Activated CD8-positive, alpha-beta memory T cell treated with anti-CD3 and anti-CD28 coated beads, Interleukin-2, amount 10 ng/mL, durations not matched to agents 7 days and 5 days (primary cell): ENCODE measurements at regions not wholly inside any gene's neighbourhood (a gene's known extent, or its start where the extent isn't known, plus 50 kb on each side); places are given as distances from the start of the nearest gene placed in this dataset.

Experiments
- ATAC-seq: fragments of 150-1000 bp; cut with Tn5 transposase; one replicate; pipeline ENCODE4 v1.10.0; 2021; ENCODE audit warnings: moderate library complexity
- CTCF ChIA-PET: fragments of 350-600 bp; sonication (Branson Sonifier 250); formaldehyde crosslinking; loops from one replicate; lab custom pipeline; 2021; ENCODE audit warnings: antibody characterized with exemption; lab: Charles Lee
- DNase-seq: peaks from one replicate; pipeline ENCODE4 v3.0.0-alpha.2; 2020
- H3K27ac Mint-ChIP-seq: one replicate; pipeline ENCODE4 v1.8.0; 2021; ENCODE audit warnings: mild to moderate bottlenecking, mixed read lengths
- H3K27me3 Mint-ChIP-seq: one replicate; pipeline ENCODE4 v1.8.0; 2021; ENCODE audit warnings: mixed read lengths
- H3K36me3 Mint-ChIP-seq: one replicate; pipeline ENCODE4 v1.8.0; 2021; ENCODE audit warnings: mild to moderate bottlenecking, mixed read lengths
- H3K4me1 Mint-ChIP-seq: one replicate; pipeline ENCODE4 v1.8.0; 2021; ENCODE audit warnings: mixed read lengths
- H3K4me3 Mint-ChIP-seq: one replicate; pipeline ENCODE4 v1.8.0; 2021; ENCODE audit warnings: mild to moderate bottlenecking, moderate library complexity, mixed read lengths
- H3K9me3 Mint-ChIP-seq: one replicate; pipeline ENCODE4 v1.8.0; 2022; ENCODE audit warnings: low read depth, mixed read lengths

DNA sequence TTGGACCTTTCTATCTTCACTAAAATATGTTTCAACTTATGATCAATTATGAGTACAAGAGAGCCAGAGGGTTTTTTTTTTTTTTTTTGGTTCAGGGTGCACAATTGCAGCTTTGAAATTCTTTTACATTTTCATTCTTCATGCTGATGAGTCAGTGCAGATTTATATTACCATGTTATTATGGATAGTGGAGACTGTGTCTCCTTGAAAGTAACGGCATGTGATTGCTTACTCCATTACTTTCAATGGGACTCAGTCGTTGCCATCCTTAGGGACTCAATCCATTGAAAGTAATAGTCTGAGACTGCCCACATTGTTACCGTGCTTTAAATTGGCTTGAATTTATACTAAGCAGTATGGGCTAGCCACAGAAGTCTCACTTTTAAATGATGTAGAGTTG, 286.5 kb upstream of the FANCL start:
- Mint-ChIP-seq H3K4me3 (no peak overlapping the region), H3K36me3 (no peaks in the 10 kb centered on the region), H3K27ac (no peak overlapping the region), H3K9me3 (no peaks in the 10 kb centered on the region), H3K4me1 (no peaks in the 10 kb centered on the region), H3K27me3 (peaks cover 2% of the 10 kb centered on the region)
- no peak for DNase-seq
- no peak for ATAC-seq
- CTCF ChIA-PET, result no interaction called here

DNA sequence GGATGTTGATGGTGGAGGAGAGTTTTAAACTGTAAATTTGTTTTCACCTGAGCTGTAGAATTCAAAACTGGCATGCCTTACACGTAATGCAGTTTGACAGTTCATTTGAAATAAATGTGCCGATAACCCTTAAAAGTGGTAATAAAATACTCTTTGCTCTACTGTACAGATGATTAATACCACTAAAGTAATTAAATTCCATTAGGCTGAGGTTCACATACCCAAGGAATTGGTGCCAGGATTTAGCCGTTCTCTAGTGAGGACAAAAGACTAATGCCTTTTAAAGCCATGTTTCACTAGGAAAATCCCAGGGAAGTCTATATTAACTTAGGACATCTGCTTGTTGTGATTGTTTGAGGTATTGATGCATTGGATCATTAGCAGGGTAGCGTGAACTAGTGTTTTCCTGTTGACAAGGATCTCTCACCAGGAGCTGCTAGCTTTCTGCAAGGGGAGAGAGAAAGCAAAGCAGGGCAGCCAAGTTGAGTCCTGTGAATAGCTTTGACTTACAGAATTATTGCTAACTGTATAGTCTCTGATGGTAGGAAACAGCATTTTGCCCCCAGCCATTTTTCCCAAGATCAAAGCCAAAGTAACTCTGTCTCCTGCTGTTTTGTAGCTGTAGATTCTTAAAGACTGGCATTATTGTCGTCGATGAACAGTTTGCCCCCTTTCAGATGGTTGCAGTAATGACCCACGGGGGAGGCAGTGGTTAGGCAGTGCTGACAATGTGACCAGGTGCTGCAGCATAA, 280.9 kb upstream of the FANCL start:
- Mint-ChIP-seq H3K4me1 (no peaks in the 10 kb centered on the region), H3K36me3 (no peaks in the 10 kb centered on the region), H3K4me3 (no peak overlapping the region), H3K9me3 (no peaks in the 10 kb centered on the region), H3K27me3 (peaks cover 24% of the 10 kb centered on the region), H3K27ac (no peak overlapping the region)
- ATAC-seq, result no peak
- CTCF ChIA-PET, result no interaction called here
- no peak for DNase-seq

DNA sequence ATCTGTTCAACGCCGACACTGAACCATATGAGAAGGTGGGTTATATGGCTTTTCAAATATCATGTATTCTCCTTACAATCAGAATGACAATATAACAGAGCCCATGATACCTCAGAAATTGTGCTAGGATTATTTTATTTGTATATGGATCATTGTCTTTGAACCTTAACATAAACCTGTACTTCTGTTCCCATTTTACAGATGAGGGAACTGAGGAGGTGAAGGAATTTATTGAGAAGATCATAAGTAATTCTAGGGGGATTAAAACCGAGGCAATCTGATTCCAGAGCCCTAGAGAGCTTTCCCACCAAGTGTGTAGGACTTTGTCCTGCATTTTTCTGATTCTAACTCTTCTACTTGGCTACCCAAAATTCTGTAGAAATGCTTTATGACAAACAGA, 279.8 kb upstream of the FANCL start:
- CTCF ChIA-PET, result interaction anchor here (0.7 kb wide), 1 partner anchor 77 kb away, joined by 3 read pairs; no protein-coding TSS in a partner anchor
- no peak for DNase-seq

DNA sequence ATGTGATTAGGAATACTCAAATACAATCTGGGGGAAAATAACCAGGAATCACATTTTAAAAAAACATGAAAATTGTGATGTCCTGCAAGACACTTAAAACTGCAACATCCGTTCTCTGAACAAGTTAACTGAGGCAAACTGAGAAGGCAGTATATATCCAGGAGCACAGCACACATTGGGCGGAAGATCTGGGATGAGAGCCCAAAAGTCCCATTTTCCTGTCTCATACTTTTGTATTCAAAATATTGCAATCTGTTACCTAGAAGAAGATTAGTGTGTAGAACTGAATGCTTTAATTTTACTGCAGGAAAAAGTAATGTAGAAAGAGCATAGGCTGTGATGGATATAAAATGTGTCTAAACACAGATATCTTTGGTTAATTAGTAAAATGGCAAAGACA, 276.8 kb upstream of the FANCL start:
- ATAC-seq (no peak), DNase-seq (no peak)
- no peak overlapping the region for H3K27ac Mint-ChIP-seq
- H3K27me3 Mint-ChIP-seq, result peaks cover 22% of the 10 kb centered on the region
- no peaks in the 10 kb centered on the region for H3K4me1 Mint-ChIP-seq
- no peaks in the 10 kb centered on the region for H3K9me3 Mint-ChIP-seq
- H3K4me3 Mint-ChIP-seq, result no peak overlapping the region
- no peaks in the 10 kb centered on the region for H3K36me3 Mint-ChIP-seq
- CTCF ChIA-PET, result no interaction called here

More for the DNA sequence above, 279.8 kb upstream of the FANCL start:
- Mint-ChIP-seq H3K27ac (no peak overlapping the region), H3K9me3 (no peaks in the 10 kb centered on the region), H3K36me3 (no peaks in the 10 kb centered on the region), H3K4me1 (no peaks in the 10 kb centered on the region), H3K27me3 (peaks cover 22% of the 10 kb centered on the region), H3K4me3 (no peak overlapping the region)
- no peak for ATAC-seq

DNA sequence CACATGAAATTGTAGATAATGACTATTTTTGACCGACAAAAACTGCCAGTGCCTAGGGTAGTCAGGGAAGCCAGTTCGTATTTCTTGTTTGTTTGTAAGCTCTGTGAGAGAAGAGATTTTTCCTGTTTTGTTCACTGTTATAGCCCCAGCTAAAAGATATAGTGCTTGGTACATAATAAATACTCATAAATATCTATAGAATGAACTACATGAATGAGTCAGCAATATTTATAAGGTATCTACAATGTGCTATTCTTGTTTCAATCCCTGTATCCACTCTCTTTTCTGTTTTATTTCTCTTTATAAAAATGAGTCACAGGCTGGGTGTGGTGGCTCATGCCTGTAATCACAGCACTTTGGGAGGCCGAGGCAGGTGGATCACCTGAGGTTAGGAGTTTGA, 275.6 kb upstream of the FANCL start:
- no peak for DNase-seq
- Mint-ChIP-seq H3K27me3 (peaks cover 18% of the 10 kb centered on the region), H3K27ac (no peak overlapping the region), H3K4me3 (no peak overlapping the region), H3K9me3 (no peaks in the 10 kb centered on the region), H3K4me1 (no peaks in the 10 kb centered on the region), H3K36me3 (no peaks in the 10 kb centered on the region)
- CTCF ChIA-PET, result no interaction called here
- ATAC-seq, result no peak

DNA sequence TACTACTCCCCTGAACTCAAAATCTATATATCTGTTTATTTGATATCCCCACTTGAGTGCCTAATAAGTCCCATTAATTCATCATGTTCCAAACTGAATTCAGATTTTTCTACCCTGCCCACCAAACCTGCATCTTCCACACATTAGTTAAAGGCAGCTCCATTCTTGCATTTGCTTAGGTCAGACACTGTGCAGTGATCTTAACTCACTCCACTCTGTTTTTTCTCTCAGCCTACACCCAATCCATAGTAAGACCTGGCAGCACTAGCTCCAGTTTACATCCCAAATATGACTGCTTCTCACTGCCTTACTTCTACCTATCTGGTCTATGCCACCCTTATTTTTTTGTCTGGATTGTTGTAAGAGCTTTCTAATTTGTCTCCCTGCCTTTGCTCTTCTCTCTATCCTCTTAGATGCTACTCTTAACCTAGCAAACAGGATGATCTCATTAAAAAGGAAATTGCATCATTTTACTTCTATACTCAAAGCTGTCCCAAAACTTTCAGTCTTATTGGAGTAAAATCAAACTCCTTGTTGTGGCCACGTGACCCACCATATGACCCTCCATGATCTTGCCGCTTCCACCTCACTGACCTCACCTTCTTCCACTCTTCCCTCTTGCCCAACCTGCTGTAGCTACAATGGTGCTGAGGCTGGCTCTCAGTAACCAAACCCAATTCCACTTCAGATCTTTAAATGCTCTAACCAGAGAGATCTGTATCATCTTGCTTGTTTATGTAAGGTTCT, 274.9 kb upstream of the FANCL start:
- DNase-seq (no peak), ATAC-seq (peak; percentile 47)
- Mint-ChIP-seq H3K27ac (no peak overlapping the region), H3K4me3 (no peak overlapping the region), H3K36me3 (no peaks in the 10 kb centered on the region), H3K27me3 (peaks cover 15% of the 10 kb centered on the region), H3K9me3 (no peaks in the 10 kb centered on the region), H3K4me1 (no peaks in the 10 kb centered on the region)
- CTCF ChIA-PET, result no interaction called here

DNA sequence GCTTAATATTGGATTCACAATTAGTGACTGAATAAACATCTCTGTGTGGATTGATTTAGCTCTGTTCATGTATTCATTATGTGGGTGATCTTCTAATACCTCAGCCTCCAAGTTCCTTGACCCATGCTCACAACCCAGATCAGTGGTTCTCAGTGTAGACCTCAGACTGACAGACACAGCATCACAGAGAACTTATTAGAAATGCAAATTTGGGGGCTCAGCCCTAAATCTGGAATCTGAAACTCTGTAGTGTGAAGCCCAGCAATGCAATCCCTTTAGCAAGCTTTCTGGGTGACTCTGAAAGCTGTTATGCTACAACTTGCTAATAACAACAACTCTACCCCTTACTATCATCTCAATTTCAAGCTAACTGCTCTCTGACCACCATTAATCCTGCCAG, 273.1 kb upstream of the FANCL start:
- H3K27me3 Mint-ChIP-seq, result peaks cover 12% of the 10 kb centered on the region

DNA sequence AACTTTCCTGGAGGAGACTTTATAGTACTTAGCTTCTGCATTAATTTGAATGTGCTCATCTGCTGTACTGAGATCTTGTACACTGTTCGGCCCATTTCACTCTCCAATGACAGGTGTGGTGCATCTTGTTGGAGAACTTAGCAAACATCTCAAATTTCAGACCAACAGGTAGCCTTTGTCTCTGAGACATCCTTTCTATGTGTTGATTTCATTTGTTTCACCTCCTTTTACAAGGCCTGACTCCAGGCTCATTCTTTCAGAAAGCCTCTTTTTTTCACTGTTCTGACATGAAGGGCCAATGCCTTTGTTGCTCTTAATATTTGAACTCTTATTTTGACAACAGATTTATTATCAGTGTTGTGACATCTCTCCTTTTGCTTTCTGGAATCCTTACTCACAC, 271.8 kb upstream of the FANCL start:
- no peaks in the 10 kb centered on the region for H3K4me1 Mint-ChIP-seq
- no peaks in the 10 kb centered on the region for H3K9me3 Mint-ChIP-seq
- no peak overlapping the region for H3K27ac Mint-ChIP-seq
- ATAC-seq (no peak), DNase-seq (no peak)
- H3K36me3 Mint-ChIP-seq, result no peaks in the 10 kb centered on the region
- CTCF ChIA-PET, result no interaction called here
- peaks cover 7% of the 10 kb centered on the region for H3K27me3 Mint-ChIP-seq
- no peak overlapping the region for H3K4me3 Mint-ChIP-seq

More for the DNA sequence above, 273.1 kb upstream of the FANCL start:
- no peaks in the 10 kb centered on the region for H3K36me3 Mint-ChIP-seq
- ATAC-seq (no peak), DNase-seq (no peak)
- no peaks in the 10 kb centered on the region for H3K4me1 Mint-ChIP-seq
- no peaks in the 10 kb centered on the region for H3K9me3 Mint-ChIP-seq
- H3K27ac Mint-ChIP-seq, result no peak overlapping the region
- no peak overlapping the region for H3K4me3 Mint-ChIP-seq
- CTCF ChIA-PET, result interaction anchor here (1.2 kb wide), 1 partner anchor 18 kb away, joined by 3 read pairs; no protein-coding TSS in a partner anchor

DNA sequence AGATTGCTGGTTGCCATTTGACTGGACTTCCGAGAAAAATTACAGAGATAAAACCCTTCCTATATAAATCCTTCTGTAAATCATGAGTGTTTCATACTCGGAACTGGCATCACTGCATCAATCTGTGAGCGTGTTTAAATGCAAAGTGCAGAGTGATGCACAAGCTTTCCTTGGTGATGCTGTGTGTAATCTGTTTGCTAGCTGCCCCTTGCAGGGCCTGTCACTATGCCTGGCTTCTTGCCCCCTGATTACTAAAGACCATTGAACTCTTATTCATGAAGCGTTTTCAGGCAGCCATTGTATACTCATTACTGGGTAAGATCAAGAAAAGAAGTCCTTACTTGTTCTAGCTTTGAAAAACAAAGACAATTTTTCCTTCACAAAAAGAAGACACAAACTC, 266.9 kb upstream of the FANCL start:
- no peak for ATAC-seq
- H3K27ac Mint-ChIP-seq, result no peak overlapping the region
- H3K36me3 Mint-ChIP-seq, result no peaks in the 10 kb centered on the region
- H3K4me3 Mint-ChIP-seq, result no peak overlapping the region
- H3K27me3 Mint-ChIP-seq, result peaks cover 11% of the 10 kb centered on the region
- no peaks in the 10 kb centered on the region for H3K9me3 Mint-ChIP-seq
- CTCF ChIA-PET, result no interaction called here
- no peaks in the 10 kb centered on the region for H3K4me1 Mint-ChIP-seq
- no peak for DNase-seq

DNA sequence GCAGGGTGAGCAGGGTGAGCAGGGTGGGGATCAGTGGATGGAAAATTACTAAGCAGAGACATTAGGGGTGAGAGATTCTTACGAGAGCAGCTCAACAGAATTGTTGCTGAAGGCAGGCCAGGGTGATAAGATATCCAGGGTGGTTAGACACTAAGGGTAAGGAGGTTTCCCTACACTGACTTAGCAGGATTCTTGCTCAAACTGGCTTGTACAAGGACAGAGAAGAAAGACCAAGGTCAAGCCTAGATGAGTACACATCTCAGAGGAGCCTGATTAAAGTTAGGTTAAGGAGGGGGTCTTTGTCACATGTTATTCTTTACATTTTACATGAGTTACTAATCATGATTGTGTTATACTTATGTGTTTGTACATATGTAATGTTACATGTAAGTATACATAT, 262.8 kb upstream of the FANCL start:
- H3K27ac Mint-ChIP-seq, result no peak overlapping the region
- no peaks in the 10 kb centered on the region for H3K36me3 Mint-ChIP-seq
- H3K9me3 Mint-ChIP-seq, result no peaks in the 10 kb centered on the region
- DNase-seq (no peak), ATAC-seq (no peak)
- no peak overlapping the region for H3K4me3 Mint-ChIP-seq
- CTCF ChIA-PET, result no interaction called here
- peaks cover 11% of the 10 kb centered on the region for H3K27me3 Mint-ChIP-seq
- H3K4me1 Mint-ChIP-seq, result no peaks in the 10 kb centered on the region

DNA sequence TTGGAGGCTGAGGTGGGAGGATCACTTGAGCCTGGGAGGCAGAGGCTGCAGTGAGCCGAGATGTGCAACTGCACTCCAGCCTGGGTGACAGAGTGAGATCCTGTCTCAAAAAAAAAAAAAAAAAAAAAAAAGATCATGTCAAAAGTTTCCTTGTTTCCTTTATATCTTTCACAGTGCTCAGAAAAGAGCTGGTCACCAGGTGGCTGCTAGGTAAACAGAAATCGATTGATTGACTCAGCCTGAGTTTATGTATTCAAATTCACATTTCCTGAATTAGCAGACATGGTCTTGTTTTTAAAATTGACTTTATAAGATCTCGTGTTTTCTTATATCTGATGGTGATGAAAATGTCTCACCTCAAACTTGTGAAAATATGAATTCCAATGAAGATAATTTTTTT, 261.8 kb upstream of the FANCL start:
- H3K27ac Mint-ChIP-seq, result no peak overlapping the region
- H3K27me3 Mint-ChIP-seq, result peaks cover 12% of the 10 kb centered on the region
- ATAC-seq, result no peak
- H3K4me3 Mint-ChIP-seq, result no peak overlapping the region
- CTCF ChIA-PET, result no interaction called here
- H3K9me3 Mint-ChIP-seq, result no peaks in the 10 kb centered on the region
- no peaks in the 10 kb centered on the region for H3K4me1 Mint-ChIP-seq
- no peaks in the 10 kb centered on the region for H3K36me3 Mint-ChIP-seq
- no peak for DNase-seq

DNA sequence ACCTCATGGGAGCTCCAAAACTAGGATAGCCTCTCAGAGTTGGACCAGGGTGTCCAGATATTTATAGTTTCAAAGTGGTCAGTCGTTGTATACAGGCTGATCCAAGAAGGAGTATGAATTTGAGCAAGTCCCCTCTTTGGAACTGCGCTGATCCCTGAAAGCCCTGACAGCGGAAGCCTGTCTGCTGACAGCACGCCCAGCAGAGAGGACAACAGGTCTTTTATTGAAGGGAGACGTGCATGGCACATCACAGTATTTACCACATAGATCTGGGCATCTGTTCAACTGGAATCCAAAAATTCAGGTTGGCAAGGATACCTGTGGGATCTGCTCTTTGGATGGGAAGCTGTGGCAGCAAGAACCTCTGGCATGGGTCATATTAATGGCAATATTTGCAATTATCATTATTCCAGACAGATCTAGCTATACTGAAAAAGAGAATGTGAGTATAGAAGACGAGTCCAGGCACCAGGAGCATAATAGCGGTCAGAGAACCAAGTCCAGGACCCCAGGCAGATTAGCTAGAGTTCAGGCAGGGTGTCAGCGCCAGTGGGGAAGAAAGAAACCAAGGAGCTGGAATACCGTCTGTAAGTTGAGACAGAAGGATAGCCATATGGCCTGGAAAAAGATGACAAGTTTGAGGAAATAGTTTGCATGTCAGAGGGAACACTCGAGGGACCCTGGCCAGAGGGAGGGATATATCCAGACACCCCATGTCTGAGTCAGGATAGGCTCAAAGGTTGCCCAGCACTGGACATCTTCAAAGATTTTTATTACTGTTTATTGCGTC, 260.4 kb upstream of the FANCL start:
- H3K27ac Mint-ChIP-seq, result no peak overlapping the region
- no peaks in the 10 kb centered on the region for H3K9me3 Mint-ChIP-seq
- no peak for ATAC-seq
- H3K27me3 Mint-ChIP-seq, result peaks cover 11% of the 10 kb centered on the region
- no peaks in the 10 kb centered on the region for H3K4me1 Mint-ChIP-seq
- H3K4me3 Mint-ChIP-seq, result no peak overlapping the region
- CTCF ChIA-PET, result no interaction called here
- no peak for DNase-seq
- no peaks in the 10 kb centered on the region for H3K36me3 Mint-ChIP-seq

DNA sequence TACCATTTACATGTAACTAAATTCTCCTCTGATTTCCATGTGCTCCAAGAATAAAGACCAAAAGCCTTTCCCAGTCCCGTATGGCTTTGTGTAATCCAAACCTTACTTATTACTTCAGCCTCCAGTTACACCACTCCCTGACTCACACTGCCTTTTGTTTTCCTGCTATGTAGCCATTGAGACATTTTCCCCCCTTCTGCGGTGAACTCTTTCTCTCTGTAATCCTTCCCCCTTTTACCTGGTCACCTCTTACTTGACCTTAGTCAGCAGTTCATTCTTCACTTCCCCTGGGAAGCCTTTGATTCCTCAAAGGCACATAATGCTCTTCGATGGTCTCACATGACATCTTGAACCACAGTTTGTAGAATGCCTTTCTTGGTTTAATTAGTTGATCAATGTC, 256.0 kb upstream of the FANCL start:
- Mint-ChIP-seq H3K4me1 (no peaks in the 10 kb centered on the region), H3K27me3 (peaks cover 4% of the 10 kb centered on the region), H3K4me3 (no peak overlapping the region), H3K27ac (no peak overlapping the region), H3K36me3 (no peaks in the 10 kb centered on the region), H3K9me3 (no peaks in the 10 kb centered on the region)
- CTCF ChIA-PET, result no interaction called here
- ATAC-seq, result no peak
- no peak for DNase-seq
